ENCODE measurements at regions not wholly inside any gene's neighbourhood (a gene's known extent, or its start where the extent isn't known, plus 50 kb on each side); places are given as distances from the start of the nearest gene placed in this dataset.

GRCh38 chr2:225100856-225101294 is 58.6 kb upstream of the DOCK10 start:
- peak; percentile 47 for DNase-seq
- Histone ChIP-seq H3K36me3 (ENCODE audit: control insufficient read depth, insufficient read depth, low read length) (no peaks in the 10 kb centered on the region), H2AK5ac (ENCODE audit: low read length) (no peak overlapping the region), H2BK120ac (ENCODE audit: low read depth, low read length) (no peak overlapping the region), H3K56ac (ENCODE audit: low read length) (no peak overlapping the region), H3K9ac (ENCODE audit: low read length) (no peak overlapping the region), H2BK15ac (replicated peaks; ENCODE audit: low read depth) (no peak overlapping the region), H3K18ac (ENCODE audit: low read length) (no peak overlapping the region), H3K27me3 (ENCODE audit: insufficient read depth, low read length, poor library complexity) (no peaks in the 10 kb centered on the region), H3K79me1 (ENCODE audit: low read length) (no peaks in the 10 kb centered on the region), H3K4ac (ENCODE audit: low read depth, low read length) (no peak overlapping the region), H2BK5ac (ENCODE audit: low read length) (no peak overlapping the region), H3K4me1 (ENCODE audit: control insufficient read depth, low read depth, low read length) (peaks cover 2% of the 10 kb centered on the region), H3K27ac (ENCODE audit: low read depth, low read length) (no peak overlapping the region), H3K23ac (ENCODE audit: low read length) (no peak overlapping the region), H3K79me2 (ENCODE audit: control insufficient read depth, insufficient read depth, low read length) (no peaks in the 10 kb centered on the region), H3K4me3 (ENCODE audit: low read length) (no peak overlapping the region), H4K8ac (ENCODE audit: low read depth, low read length) (no peak overlapping the region), H3K4me2 (ENCODE audit: low read length) (no peak overlapping the region), H4K5ac (ENCODE audit: low read length) (no peak overlapping the region)
- WGBS (ENCODE audit: extremely low coverage, insufficient coverage, low lambda C conversion rate), result no CpG with 5 or more reads among the region's 1 CpG

- Histone ChIP-seq H4K5ac (ENCODE audit: low read length) (no peak overlapping the region), H3K23ac (ENCODE audit: low read length) (no peak overlapping the region), H3K79me2 (ENCODE audit: control insufficient read depth, insufficient read depth, low read length) (no peaks in the 10 kb centered on the region), H2BK15ac (replicated peaks; ENCODE audit: low read depth) (no peak overlapping the region), H3K56ac (ENCODE audit: low read length) (no peak overlapping the region), H3K27me3 (ENCODE audit: insufficient read depth, low read length, poor library complexity) (no peaks in the 10 kb centered on the region), H3K4me2 (ENCODE audit: low read length) (no peak overlapping the region), H3K9ac (ENCODE audit: low read length) (no peak overlapping the region), H2BK5ac (ENCODE audit: low read length) (no peak overlapping the region), H2BK120ac (ENCODE audit: low read depth, low read length) (no peak overlapping the region), H3K79me1 (ENCODE audit: low read length) (no peaks in the 10 kb centered on the region), H3K18ac (ENCODE audit: low read length) (no peak overlapping the region), H3K4ac (ENCODE audit: low read depth, low read length) (no peak overlapping the region), H3K4me1 (ENCODE audit: control insufficient read depth, low read depth, low read length) (peaks cover 2% of the 10 kb centered on the region), H4K8ac (ENCODE audit: low read depth, low read length) (no peak overlapping the region), H3K36me3 (ENCODE audit: control insufficient read depth, insufficient read depth, low read length) (no peaks in the 10 kb centered on the region), H3K4me3 (ENCODE audit: low read length) (no peak overlapping the region), H3K27ac (ENCODE audit: low read depth, low read length) (no peak overlapping the region), H2AK5ac (ENCODE audit: low read length) (no peak overlapping the region)
- DNase-seq, result peak; percentile 15
- no CpG with 5 or more reads among the region's 1 CpG for WGBS (ENCODE audit: extremely low coverage, insufficient coverage, low lambda C conversion rate)
Measured at GRCh38 chr2:225100269-225100668, 58.0 kb upstream of the DOCK10 start.

GRCh38 chr2:225097035-225097434 is 54.8 kb upstream of the DOCK10 start:
- DNase-seq, result no peak
- no peak overlapping the region for H3K56ac ChIP-seq (ENCODE audit: low read length)
- H3K23ac ChIP-seq (ENCODE audit: low read length), result no peak overlapping the region
- no peak overlapping the region for H2AK5ac ChIP-seq (ENCODE audit: low read length)
- H2BK120ac ChIP-seq (ENCODE audit: low read depth, low read length), result no peak overlapping the region
- H4K5ac ChIP-seq (ENCODE audit: low read length), result no peak overlapping the region
- H3K36me3 ChIP-seq (ENCODE audit: control insufficient read depth, insufficient read depth, low read length), result no peaks in the 10 kb centered on the region
- no peak overlapping the region for H3K4me3 ChIP-seq (ENCODE audit: low read length)
- H3K9ac ChIP-seq (ENCODE audit: low read length), result no peak overlapping the region
- no peak overlapping the region for H3K27ac ChIP-seq (ENCODE audit: low read depth, low read length)
- no peak overlapping the region for H2BK15ac ChIP-seq (replicated peaks; ENCODE audit: low read depth)
- H3K4me1 ChIP-seq (ENCODE audit: control insufficient read depth, low read depth, low read length), result peaks cover 2% of the 10 kb centered on the region
- H3K18ac ChIP-seq (ENCODE audit: low read length), result no peak overlapping the region
- no peak overlapping the region for H3K4ac ChIP-seq (ENCODE audit: low read depth, low read length)
- no peaks in the 10 kb centered on the region for H3K27me3 ChIP-seq (ENCODE audit: insufficient read depth, low read length, poor library complexity)
- no peak overlapping the region for H3K4me2 ChIP-seq (ENCODE audit: low read length)
- no peaks in the 10 kb centered on the region for H3K79me2 ChIP-seq (ENCODE audit: control insufficient read depth, insufficient read depth, low read length)
- no peak overlapping the region for H2BK5ac ChIP-seq (ENCODE audit: low read length)
- no peak overlapping the region for H4K8ac ChIP-seq (ENCODE audit: low read depth, low read length)
- no CpG with 5 or more reads among the region's 1 CpG for WGBS (ENCODE audit: extremely low coverage, insufficient coverage, low lambda C conversion rate)
- no peaks in the 10 kb centered on the region for H3K79me1 ChIP-seq (ENCODE audit: low read length)

All from mesendoderm (in vitro differentiated cells).